ENCODE measurements at regions not wholly inside any gene's neighbourhood (a gene's known extent, or its start where the extent isn't known, plus 50 kb on each side); places are given as distances from the start of the nearest gene placed in this dataset.

DNA sequence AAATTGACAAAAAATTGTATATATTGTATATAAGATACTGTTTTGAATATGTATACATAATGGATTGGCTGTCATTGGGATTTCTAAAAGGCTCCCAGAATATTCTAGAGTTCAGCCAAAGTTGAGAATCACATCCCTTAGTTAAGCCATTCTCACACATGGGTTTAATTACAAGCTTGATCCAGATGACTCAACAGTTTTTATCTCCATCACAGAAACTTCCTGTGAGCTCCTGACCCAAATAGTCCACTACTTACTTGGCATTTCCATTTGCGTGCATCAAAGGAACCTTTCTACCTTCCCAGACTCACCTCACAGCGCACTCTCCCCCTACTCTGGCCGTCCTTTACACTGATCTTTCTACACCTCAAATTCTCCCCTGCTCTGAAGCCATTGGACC lies 184.8 kb upstream of the ARHGAP20 start:
- Histone ChIP-seq H3K4me1 (no peaks in the 10 kb centered on the region), H3K36me3 (no peaks in the 10 kb centered on the region), H3K9me3 (no peaks in the 10 kb centered on the region), H3K4me3 (no peak overlapping the region), H3K27me3 (no peaks in the 10 kb centered on the region), H3K27ac (no peak overlapping the region)
- TF ChIP-seq CTCF (IDR thresholded peaks at IDR 0.05) (no peak), POLR2A (IDR thresholded peaks at IDR 0.05) (no peak)
- DNase-seq, result no peak

- Histone ChIP-seq H3K4me1 (no peaks in the 10 kb centered on the region), H3K36me3 (no peaks in the 10 kb centered on the region), H3K27me3 (no peaks in the 10 kb centered on the region), H3K9me3 (no peaks in the 10 kb centered on the region), H3K27ac (no peak overlapping the region), H3K4me3 (no peak overlapping the region)
- DNase-seq, result no peak
- no peak for TF ChIP-seq CTCF (IDR thresholded peaks at IDR 0.05)
- no peak for TF ChIP-seq POLR2A (IDR thresholded peaks at IDR 0.05)
These were observed 184.1 kb upstream of the ARHGAP20 start for GRCh38 chr11:110896358-110896757.

GRCh38 chr11:110894224-110894623 lies 182.0 kb upstream of the ARHGAP20 start:
- Histone ChIP-seq H3K9me3 (no peaks in the 10 kb centered on the region), H3K27ac (no peak overlapping the region), H3K27me3 (no peaks in the 10 kb centered on the region), H3K4me1 (no peaks in the 10 kb centered on the region), H3K4me3 (no peak overlapping the region), H3K36me3 (no peaks in the 10 kb centered on the region)
- no peak for DNase-seq
- TF ChIP-seq CTCF (IDR thresholded peaks at IDR 0.05) (no peak), POLR2A (IDR thresholded peaks at IDR 0.05) (no peak)

DNA sequence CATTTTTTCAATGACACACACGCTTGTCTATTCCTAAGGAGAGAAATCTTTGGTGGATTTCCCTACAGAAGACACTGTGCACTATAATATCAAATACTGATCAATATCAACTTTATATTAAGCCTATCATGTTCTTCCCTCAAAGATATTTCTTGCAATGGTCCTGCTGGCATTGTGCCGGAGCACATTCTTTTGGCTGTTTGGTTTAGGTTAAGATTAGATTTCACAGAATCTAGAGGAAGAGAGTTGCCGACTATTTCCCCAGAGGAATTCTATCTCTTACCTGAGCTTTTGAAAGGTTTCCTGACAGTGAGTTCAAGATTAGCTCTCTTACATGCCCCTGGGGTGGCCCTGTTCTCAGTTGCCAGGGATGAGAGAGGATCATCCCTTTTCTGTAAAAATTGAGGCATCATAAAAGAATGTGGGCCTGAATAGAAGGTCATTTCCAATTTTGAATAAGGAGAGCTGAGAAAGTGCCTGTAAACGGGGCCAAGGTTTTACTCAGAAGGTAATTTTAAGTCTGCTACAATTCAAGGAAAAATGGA lies 180.6 kb upstream of the ARHGAP20 start:
- no peaks in the 10 kb centered on the region for H3K27me3 ChIP-seq
- DNase-seq, result no peak
- no peak for TF ChIP-seq CTCF (IDR thresholded peaks at IDR 0.05)
- no peak for TF ChIP-seq POLR2A (IDR thresholded peaks at IDR 0.05)

DNA sequence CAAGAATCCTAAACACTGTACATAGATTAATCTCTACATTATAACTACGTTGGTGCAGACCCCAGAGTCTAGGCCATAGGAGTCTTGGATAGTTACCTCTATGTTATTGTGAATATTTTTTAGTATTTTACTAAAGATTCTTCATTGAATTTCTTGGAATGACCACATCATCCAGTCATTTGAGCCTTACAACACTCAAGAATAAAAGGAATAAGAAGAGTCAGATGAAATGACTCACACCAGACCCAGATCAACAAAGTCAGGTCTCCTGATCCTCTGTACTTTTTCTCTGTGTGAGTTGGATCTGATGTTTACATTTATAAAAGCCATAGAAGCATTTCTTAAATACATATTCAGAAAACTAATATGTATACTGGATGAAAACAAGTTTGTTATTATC lies 179.2 kb upstream of the ARHGAP20 start:
- H3K27ac ChIP-seq, result no peak overlapping the region
- no peaks in the 10 kb centered on the region for H3K9me3 ChIP-seq
- no peak overlapping the region for H3K4me3 ChIP-seq
- DNase-seq, result no peak
- H3K27me3 ChIP-seq, result no peaks in the 10 kb centered on the region
- peaks cover 0 to 2% (median 0%) of the 10 kb centered on the region in 4 donors for H3K4me1 ChIP-seq
- TF ChIP-seq POLR2A (IDR thresholded peaks at IDR 0.05) (no peak), CTCF (IDR thresholded peaks at IDR 0.05) (no peak)
- H3K36me3 ChIP-seq, result no peaks in the 10 kb centered on the region

More for the DNA sequence above, 180.6 kb upstream of the ARHGAP20 start:
- Histone ChIP-seq H3K4me3 (no peak overlapping the region), H3K4me1 (no peaks in the 10 kb centered on the region), H3K27ac (no peak overlapping the region), H3K36me3 (no peaks in the 10 kb centered on the region), H3K9me3 (no peaks in the 10 kb centered on the region)

DNA sequence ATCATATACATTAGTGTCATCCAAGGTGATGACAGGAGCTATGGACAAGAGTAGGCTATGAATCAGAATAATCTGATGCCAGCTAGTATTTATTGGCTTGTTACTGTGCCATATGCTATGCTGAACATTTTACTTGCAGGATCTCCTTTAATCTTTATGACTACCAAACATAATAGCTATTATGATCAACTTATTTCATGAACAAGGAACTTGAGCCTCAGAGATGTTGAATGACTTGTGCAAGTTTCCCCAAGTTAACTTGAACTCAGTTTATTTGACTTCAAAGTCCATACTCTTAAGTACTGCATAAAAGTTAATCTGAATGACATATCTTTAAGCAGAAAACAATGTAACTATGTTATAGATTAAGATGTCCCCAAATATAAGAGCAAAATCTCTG lies 178.8 kb upstream of the ARHGAP20 start:
- H3K4me1 ChIP-seq, result peaks cover 0 to 4% (median 0%) of the 10 kb centered on the region in 4 donors
- no peak overlapping the region for H3K27ac ChIP-seq
- no peak overlapping the region for H3K4me3 ChIP-seq
- no peak for DNase-seq
- H3K36me3 ChIP-seq, result no peaks in the 10 kb centered on the region
- TF ChIP-seq CTCF (IDR thresholded peaks at IDR 0.05), result no peak
- no peak for TF ChIP-seq POLR2A (IDR thresholded peaks at IDR 0.05)
- no peaks in the 10 kb centered on the region for H3K27me3 ChIP-seq
- no peaks in the 10 kb centered on the region for H3K9me3 ChIP-seq
